ENCODE measurements at regions not wholly inside any gene's neighbourhood (a gene's known extent, or its start where the extent isn't known, plus 50 kb on each side); places are given as distances from the start of the nearest gene placed in this dataset.

- no peak for DNase-seq (ENCODE audit: low read depth)
- TF ChIP-seq, protein P1, sequence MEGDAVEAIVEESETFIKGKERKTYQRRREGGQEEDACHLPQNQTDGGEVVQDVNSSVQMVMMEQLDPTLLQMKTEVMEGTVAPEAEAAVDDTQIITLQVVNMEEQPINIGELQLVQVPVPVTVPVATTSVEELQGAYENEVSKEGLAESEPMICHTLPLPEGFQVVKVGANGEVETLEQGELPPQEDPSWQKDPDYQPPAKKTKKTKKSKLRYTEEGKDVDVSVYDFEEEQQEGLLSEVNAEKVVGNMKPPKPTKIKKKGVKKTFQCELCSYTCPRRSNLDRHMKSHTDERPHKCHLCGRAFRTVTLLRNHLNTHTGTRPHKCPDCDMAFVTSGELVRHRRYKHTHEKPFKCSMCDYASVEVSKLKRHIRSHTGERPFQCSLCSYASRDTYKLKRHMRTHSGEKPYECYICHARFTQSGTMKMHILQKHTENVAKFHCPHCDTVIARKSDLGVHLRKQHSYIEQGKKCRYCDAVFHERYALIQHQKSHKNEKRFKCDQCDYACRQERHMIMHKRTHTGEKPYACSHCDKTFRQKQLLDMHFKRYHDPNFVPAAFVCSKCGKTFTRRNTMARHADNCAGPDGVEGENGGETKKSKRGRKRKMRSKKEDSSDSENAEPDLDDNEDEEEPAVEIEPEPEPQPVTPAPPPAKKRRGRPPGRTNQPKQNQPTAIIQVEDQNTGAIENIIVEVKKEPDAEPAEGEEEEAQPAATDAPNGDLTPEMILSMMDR (IDR thresholded peaks at IDR 0.05; ENCODE audit: insufficient read depth, low read depth, low read length): no peak
These were observed 266.8 kb upstream of the PUDP start for GRCh38 chrX:7414753-7415152.

DNA sequence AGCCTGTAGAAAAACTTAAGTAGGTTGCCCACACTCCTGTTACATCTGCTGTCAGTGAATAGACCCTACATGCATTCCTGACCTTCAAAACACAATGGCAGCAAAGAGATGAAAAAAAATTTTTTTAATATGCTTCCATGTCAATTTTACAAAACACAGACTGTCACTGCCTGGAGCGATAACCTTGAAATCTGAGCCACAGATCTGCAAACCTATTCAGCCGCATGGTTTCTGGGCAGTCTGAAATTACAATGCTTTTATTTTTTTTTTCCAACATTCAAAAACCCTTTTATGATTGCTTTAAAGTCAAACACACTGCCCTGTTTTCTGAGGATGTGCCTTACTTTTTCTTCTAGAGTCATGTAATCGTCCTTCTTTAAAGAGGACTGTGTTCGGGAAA lies 264.9 kb upstream of the PUDP start:
- TF ChIP-seq, protein P1 (IDR thresholded peaks at IDR 0.05; ENCODE audit: insufficient read depth, low read depth, low read length): no peak
- no peak for DNase-seq (ENCODE audit: low read depth)
- H3K4me3 ChIP-seq (ENCODE audit: low read depth, low read length): no peak overlapping the region

More at GRCh38 chrX:7414753-7415152, 266.8 kb upstream of the PUDP start:
- H3K4me3 ChIP-seq (ENCODE audit: low read depth, low read length): no peak overlapping the region

DNA sequence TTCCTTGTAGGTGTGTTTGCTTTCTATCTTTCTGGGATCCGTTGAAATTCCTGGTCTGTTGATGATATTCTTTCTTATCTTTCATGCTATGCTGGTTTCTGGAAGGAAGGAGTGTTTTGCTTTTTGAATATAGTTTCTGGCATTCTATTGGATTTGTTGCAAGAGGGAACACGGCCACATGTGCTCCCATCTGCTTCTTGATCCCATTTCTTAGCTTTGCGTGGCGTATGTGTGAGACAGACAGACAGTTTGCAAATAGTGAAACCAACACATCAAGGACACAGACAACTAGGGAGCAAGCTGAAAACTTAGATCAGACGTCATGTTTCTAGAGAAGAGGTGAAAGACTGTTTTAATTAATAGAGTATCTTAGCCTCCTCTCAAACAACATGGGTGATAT lies 261.9 kb upstream of the PUDP start:
- TF ChIP-seq, protein P1 (IDR thresholded peaks at IDR 0.05; ENCODE audit: insufficient read depth, low read depth, low read length): no peak
- DNase-seq (ENCODE audit: low read depth): no peak
- no peak overlapping the region for H3K4me3 ChIP-seq (ENCODE audit: low read depth, low read length)

DNA sequence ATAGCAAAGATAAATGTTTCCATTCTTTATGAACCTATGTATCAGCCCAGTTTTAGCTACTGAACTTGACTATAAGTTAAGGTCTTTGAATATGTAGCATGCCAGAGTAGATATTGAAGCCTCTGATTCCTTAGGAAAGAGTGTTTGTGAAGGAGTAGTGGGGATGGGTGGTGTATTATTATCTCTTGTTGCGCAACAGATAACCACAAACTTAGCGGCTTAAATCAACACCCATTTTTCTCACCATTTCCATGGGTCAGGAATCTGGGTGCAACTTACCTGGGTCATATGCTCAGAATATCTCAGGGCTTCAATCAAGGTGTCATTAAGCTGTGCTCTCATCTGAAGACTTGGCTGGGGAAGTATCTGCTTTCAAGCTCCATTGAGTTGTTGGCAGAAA lies 251.4 kb upstream of the PUDP start:
- DNase-seq (ENCODE audit: low read depth): no peak
- no peak overlapping the region for H3K4me3 ChIP-seq (ENCODE audit: low read depth, low read length)
- TF ChIP-seq, protein P1 (IDR thresholded peaks at IDR 0.05; ENCODE audit: insufficient read depth, low read depth, low read length): no peak

DNA sequence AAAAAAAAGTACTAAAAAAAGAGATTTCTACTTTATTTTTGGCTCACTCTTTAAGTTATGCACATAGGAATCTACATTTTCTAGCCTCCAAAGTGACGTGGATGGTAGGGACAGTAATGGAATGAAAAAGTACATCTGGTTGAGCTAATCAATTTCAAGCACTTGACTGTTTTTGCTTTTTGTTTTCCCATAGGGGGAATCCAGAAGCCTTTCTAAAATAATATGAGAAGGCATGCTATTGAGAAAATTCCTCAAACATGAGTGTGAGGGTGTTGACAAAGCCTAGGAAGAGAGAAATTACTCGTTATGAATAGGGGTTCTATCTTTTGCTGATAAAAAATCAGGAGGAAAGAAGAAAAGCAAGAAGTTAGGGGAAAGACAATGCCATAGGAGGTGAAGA lies 242.5 kb upstream of the PUDP start:
- TF ChIP-seq, protein P1 (IDR thresholded peaks at IDR 0.05; ENCODE audit: insufficient read depth, low read depth, low read length): no peak
- DNase-seq (ENCODE audit: low read depth): no peak
- no peak overlapping the region for H3K4me3 ChIP-seq (ENCODE audit: low read depth, low read length)

- H3K4me3 ChIP-seq (ENCODE audit: low read depth, low read length): no peak overlapping the region
- DNase-seq (ENCODE audit: low read depth): no peak
- TF ChIP-seq, protein P1 (IDR thresholded peaks at IDR 0.05; ENCODE audit: insufficient read depth, low read depth, low read length): no peak
These were observed 241.6 kb upstream of the PUDP start for GRCh38 chrX:7389576-7389975.

DNA sequence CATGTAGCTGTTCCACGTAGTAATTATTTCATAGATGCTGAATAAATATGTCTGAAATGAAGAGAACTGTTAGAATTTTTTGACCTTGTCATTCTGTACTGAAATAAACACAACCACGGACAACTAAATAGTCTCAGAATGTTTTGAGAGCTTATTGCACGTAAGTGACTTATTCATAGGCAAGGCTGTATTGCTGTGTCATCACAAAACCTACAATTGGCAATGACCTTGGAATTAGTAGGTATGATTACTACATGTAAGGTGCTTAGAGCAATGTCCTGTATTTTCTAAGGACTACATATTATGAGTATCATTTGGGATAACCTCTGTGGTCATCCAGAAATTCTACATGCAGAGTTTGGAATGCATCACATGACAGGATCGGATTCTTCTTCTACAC lies 237.2 kb upstream of the PUDP start:
- TF ChIP-seq, protein P1 (IDR thresholded peaks at IDR 0.05; ENCODE audit: insufficient read depth, low read depth, low read length): no peak
- no peak for DNase-seq (ENCODE audit: low read depth)
- H3K4me3 ChIP-seq (ENCODE audit: low read depth, low read length): no peak overlapping the region

All from fibroblast of villous mesenchyme (primary cell).